NCI-H187 (cell line): ENCODE measurements at regions not wholly inside any gene's neighbourhood (a gene's known extent, or its start where the extent isn't known, plus 50 kb on each side); places are given as distances from the start of the nearest gene placed in this dataset.

Experiments used
- DNase-seq, 2 experiments: peaks; one replicate each; lab custom pipeline; 2025; lab: John Stamatoyannopoulos, UW

GRCh38 chr2:238582159-238582558 is 155.4 kb downstream of the ASB1 start:
- no peak for DNase-seq

GRCh38 chr2:238584617-238585016 is 157.9 kb downstream of the ASB1 start:
- no peak for DNase-seq

DNA sequence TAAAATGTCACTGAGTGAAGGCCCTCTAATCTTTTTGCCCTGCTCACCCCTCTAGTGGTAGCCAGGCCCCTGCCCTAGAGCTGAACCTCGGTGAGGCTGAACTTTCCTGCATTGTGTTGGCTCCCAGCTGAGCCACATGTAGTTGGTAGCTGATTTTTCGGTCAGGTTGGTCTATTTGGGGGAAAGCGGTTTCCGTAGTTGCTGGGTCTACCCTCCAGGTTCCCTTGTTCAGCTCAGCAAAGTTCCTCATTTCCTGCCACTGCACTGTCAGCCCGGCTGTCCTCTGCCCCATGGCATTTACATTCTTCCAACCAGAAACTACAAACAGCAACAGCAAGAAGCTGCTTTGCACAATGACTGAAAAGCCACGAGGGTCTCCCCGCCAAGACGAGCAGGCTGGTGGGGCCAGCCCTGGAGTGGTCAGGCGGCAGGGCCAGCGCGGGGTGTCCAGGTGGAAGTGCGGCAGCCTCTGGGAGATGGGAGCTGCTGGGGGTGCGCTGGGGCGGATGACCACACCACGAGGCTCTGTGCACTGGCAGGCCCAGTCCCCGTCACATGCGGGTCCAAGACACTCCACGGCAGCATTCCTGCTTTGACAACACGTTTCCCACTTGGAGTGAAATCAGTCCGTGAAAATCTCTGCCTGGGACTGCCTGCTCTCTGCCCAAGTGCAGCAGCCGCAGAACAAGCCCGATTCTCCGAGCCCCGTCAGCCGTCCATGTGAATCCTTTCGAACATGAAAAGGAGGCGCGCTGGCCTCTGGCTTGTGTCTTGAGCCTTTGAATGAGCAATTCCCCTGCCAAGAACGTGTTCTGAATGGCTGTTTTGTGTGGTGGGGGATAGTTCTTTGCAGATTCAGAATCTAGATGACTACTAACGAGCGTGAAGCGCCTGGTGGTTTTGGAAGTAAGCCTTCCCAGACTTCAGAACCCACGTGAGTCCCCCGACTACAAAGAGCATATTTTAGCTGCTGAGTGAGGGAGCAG is 159.4 kb downstream of the ASB1 start:
- DNase-seq: no peak

DNA sequence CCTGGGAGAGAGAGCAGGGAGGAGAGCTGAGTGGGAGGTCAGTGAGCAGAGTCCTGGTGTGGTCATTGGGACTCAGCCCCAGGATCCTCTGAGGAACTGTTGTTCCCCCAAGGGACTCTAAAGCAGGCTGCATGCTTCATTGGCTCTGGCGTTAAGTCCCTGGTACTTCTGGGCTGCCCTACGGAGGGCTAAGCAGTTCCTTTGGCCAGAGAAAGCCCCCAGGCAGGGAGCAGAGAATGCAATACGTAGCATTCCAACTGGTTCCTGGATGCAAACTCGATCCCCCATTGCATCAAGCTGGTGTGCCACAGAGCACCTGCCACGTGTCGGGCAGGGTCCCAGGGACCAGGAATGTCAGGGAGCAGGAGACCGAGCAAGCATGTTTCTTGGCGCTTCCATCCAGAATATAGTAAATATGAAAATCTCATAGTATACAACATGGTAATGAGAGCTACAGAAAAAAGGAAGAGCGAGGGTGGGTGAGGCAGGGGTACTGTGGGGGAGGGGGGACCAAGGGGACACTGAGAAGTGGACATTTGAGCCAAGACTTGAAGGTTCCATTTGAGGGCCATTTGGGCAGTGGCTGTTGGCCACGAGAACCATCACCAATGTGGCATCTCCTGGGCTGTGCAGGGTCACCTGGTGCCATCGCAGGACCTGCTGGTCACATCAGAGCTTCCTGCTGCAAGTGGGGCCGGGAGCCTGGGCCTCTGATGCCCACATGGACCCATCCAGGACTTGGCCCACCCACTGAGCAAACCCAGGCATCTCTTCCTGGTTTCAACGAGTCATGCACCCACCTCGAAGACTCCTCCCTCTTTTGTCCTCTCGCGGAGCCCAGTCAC is 160.4 kb downstream of the ASB1 start:
- DNase-seq: no peak

DNA sequence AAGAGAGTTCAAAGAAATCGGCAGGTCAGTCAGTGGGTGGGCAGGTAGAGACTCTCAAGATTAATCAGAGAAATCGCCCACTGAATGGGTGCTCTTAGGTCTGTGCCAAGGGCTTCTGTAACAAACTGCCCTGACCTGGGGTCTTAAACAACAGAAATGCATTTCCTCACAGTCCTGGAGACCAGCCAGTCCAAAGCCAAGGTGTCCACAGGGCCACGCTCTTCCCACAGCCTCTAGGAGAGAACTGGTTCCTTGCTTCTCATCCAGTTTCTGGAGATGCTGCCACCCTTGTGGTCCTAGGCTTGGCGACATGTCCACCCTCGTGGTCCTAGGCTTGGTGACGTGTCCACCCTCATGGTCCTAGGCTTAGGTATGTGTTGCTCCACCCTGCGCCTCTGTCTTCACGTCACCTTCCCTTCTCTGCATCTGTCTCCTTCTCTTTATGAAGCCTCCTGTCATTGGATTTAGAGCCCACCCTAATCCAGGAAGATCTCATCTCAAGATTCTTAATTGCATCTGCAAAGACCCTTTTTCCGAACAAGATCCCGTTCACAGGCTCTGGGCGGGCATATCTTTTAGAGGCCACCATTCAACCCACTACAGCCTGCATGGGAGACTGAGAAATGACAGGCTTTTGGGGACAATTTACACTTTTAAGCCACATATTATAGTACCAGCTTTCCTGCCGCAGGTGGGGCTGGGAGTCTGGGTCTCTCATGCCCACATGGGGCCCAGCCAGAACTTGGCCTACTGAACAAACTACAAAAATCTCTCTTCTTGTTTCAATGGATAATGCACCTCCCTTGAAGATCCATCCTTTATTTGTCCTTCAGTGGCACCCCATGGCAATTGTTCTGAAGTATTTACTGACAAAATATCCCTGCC is 161.3 kb downstream of the ASB1 start:
- no peak for DNase-seq

DNA sequence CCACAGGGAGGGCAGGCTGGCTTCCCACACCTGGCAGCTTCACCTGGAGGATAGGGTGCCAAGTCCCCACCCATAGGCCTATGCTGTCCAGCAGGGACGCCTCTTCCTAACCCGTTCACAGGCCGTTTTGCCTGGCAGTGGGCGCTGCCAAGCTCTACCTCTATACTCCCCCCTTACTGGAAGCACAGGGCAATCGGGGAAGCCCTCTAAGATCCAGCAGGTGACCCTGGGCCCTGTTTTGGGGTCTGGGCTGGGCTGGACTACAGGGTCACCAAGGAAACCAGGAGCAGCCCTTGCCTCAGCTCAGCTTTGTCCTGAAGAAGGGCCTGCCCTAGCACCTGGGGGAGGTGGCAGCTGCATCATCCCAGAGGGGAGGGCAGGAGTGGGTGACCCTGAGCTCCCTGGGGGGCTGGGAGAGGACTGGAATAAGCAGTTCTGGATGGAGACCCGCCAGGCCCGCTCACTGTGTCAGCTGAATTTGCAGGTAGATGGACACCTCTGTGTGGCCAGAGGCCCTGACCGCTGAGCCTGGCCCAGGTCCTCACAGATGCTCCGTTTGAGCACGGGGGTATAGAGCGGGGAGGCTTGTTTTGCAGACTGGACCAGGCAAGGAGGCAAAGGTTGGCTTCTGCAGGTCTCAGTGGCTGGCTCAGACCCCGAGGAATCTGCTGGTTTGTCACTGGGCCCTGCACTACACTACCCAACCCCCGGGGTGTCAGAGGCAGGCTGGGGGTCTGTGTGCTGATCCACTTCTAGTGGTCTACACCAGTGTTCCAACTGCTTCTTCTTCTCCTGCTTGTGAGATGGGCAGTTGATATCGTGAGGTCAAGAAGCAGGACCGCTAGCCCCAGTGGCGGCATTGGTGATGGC is 163.1 kb downstream of the ASB1 start:
- no peak for DNase-seq

DNA sequence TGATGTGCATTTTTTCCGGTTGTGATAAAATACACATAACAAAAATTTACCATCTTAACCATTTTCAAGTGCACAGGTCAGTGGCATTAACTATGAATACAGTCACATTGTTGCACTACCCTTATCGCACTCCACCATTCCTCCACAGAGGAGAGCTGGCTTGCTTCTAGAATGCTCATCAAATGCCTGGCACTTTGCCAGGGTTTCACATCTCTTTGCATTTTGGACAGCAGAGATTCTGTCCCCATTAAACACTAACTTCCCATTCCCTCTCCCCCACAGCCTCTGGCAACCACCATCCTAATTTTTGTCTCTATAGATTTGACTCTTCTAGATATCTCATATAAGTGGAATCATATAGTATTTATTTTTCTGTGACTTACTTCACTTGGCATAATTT is 165.0 kb downstream of the ASB1 start:
- DNase-seq: no peak

DNA sequence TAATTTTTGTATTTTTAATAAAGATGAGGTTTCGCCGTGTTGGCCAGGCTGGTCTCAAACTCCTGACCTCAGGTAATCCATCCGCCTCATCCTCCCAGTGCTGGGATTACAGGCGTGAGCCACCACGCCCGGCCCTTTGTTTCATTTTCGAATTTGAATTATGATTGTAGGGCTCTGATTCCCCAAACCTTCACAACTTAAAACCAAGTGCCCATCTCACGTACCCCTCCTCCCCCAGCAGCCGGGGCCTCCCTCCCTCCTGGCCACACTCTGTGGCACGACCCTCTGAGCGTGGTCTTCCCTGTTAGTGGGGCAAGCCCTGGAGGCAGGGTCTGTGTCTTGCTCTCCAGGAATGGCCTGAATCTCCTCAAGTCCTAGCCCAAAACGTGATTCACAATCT is 166.5 kb downstream of the ASB1 start:
- DNase-seq: no peak

GRCh38 chr2:238593678-238594077 is 167.0 kb downstream of the ASB1 start:
- DNase-seq: no peak

- DNase-seq: no peak
These were observed 168.3 kb downstream of the ASB1 start for GRCh38 chr2:238594796-238595749.

- no peak for DNase-seq
These were observed 169.2 kb downstream of the ASB1 start for GRCh38 chr2:238595750-238596570.

DNA sequence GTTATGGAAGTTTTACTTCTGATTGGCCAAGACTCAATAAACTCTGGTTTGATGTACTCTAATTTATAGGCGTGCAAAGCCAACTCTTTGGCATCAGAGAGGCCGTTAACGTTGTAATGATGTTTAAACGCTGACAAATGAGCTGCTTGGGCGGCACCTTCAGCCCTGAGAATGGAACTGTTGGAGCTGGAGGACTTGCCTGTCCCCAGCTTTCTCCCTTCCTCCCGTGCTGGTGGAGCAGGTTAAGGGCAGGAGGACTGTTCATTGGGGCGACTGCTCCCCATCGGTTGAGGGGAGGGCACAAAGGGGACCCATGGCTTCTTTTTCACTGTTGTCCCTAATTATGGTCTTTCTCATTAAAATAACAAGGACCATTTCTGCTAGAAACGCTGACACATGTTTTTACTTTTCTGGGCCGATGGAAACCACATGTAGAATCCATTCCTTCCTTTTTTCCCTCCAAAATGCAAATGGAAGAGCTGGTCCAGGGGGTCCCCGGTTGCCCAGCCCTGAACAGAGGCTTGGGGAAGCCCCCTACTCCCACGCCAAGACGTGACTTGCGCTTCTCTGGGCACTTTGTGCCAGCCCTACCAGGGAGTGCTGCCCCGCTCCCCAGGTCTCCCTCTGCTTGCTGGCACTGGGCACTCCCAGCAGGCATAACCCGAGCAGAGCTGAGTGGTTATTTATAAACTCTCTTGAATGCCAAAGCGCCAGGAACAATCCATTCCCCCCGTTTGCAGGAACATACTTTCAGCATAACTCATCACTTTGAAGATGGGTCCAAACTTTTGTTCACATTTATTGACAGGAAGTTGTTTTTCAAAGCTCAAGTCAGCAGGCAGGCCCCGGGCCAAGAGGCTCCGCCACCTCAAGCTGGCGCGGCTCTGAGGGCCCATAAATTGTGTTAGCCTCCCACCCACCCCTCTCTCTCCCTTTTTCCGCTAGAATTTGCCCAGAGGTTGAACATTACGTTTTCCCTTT is 170.1 kb downstream of the ASB1 start:
- DNase-seq: no peak

GRCh38 chr2:238597638-238598528 is 171.2 kb downstream of the ASB1 start:
- DNase-seq: no peak

GRCh38 chr2:238598802-238599530 is 172.2 kb downstream of the ASB1 start:
- DNase-seq: no peak

DNA sequence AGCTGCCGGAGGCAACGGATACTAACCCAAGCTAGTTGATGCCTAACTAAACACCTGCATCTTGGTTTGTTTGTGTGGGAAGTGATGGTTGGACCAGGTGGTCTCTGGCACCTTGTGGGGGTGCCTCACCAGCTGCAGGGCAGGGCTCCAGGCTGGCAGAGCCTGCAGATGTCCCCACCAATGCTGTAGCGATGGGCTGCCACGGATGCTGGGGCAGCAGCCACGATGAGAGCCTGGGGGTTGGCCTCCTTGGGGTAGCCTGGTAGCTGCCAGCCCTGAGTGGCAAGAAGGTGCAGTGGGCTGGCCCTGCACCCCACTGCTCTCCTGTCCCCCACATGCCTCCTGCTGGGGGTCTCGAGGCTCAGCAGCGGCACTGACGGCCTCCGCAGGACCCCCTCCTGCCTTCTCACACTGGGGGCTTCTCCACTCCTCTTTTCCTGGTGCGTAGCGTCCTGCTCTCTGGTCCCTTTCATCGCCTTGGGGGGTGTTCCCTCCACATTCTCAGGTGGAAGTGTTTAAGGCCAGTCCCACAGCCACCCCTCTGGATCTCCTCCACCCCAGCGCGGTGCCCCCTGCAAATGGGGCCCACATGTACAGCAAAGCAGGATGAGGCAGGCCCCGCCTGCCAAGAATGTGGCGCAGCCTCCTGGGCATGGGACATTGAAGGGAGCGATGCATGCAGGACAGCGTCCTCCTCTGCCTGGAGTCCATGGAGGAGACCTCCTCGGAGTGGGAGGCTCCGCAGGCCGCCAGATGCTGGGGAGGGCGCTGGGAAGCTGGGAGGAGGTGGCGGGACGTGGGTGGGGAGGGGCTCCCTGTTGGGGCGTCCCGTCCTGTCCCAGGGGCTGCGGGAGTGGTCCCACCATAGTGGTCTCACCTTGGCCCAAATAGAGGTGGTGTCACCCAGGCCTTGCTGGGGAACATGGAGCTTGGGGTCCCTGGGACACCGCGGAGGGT is 173.1 kb downstream of the ASB1 start:
- no peak for DNase-seq
